ENCODE measurements at regions not wholly inside any gene's neighbourhood (a gene's known extent, or its start where the extent isn't known, plus 50 kb on each side); places are given as distances from the start of the nearest gene placed in this dataset.

DNA sequence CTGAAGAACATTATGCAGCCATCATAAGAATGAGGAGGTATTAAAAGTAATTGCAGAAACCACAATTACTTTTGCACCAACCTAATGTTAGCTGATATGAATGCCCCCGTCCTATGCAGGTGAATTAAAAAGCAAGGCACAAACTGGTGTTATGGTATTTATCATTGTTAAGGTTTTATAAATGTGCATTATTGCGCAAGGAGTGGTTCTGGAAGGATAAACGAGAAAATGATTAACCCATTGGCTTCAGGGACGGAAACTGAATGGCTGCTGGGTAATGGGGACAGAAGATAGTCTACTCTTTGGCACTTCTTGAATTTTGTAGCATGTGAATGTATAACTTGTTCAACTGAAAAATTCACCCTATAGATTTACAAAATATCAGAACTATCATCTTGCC lies 148.6 kb upstream of the SALL4 start:
- TF ChIP-seq BRCA1 (IDR thresholded peaks at IDR 0.05; ENCODE audit: low read depth, low read length) = no peak
- no peak for TF ChIP-seq RXRA (IDR thresholded peaks at IDR 0.05; ENCODE audit: insufficient read depth, low read depth, low read length)
- TF ChIP-seq POLR2AphosphoS5 (IDR thresholded peaks at IDR 0.05; ENCODE audit: low read depth, low read length) = no peak
- no peak for TF ChIP-seq EP300 (IDR thresholded peaks at IDR 0.05; ENCODE audit: borderline replicate concordance in 1 of 2, low read depth in 2 of 2, low read length in 2 of 2)
- TF ChIP-seq BCL11A (IDR thresholded peaks at IDR 0.05; ENCODE audit: low read depth in 2 of 2, low read length in 2 of 2) = no peak
- TF ChIP-seq SIN3A (conservative IDR thresholded peaks at IDR 0.05 in 1 of 2, IDR thresholded peaks at IDR 0.05 in 1 of 2; ENCODE audit: low read depth in 1 of 2, low read length in 2 of 2) = no peak
- TF ChIP-seq CTCF (IDR thresholded peaks at IDR 0.05; ENCODE audit: control extremely low read depth in 1 of 3, insufficient read depth in 1 of 3, low read depth in 1 of 3, low read length in 3 of 3) = no peak
- no peak for TF ChIP-seq ZNF274 (IDR thresholded peaks at IDR 0.05; ENCODE audit: borderline replicate concordance, extremely low read depth, low read length)
- no peak for TF ChIP-seq TEAD4 (IDR thresholded peaks at IDR 0.05; ENCODE audit: low read depth, low read length)
- no peak for TF ChIP-seq CREB1 (IDR thresholded peaks at IDR 0.05)
- TF ChIP-seq TBP (IDR thresholded peaks at IDR 0.05; ENCODE audit: low read depth, low read length) = no peak
- TF ChIP-seq SRF (IDR thresholded peaks at IDR 0.05; ENCODE audit: low read depth, low read length) = no peak
- no peak for TF ChIP-seq RAD21 (IDR thresholded peaks at IDR 0.05 in 1 of 2, conservative IDR thresholded peaks at IDR 0.05 in 1 of 2; ENCODE audit: low read depth in 2 of 2, low read length in 2 of 2)

Data from H1 (cell line).